ENCODE measurements at regions not wholly inside any gene's neighbourhood (a gene's known extent, or its start where the extent isn't known, plus 50 kb on each side); places are given as distances from the start of the nearest gene placed in this dataset.

GRCh38 chr10:78401624-78402367 is 368.1 kb downstream of the RPS24 start:
- no peak for DNase-seq

GRCh38 chr10:78402591-78402990 is 368.9 kb downstream of the RPS24 start:
- no peak for DNase-seq

- DNase-seq = no peak
Observed at GRCh38 chr10:78403781-78404180, 370.1 kb downstream of the RPS24 start.

- no peak for DNase-seq
Observed at GRCh38 chr10:78404296-78404695, 370.6 kb downstream of the RPS24 start.

GRCh38 chr10:78405231-78405630 is 371.6 kb downstream of the RPS24 start:
- no peak for DNase-seq

GRCh38 chr10:78405736-78406135 is 372.1 kb downstream of the RPS24 start:
- no peak for DNase-seq

GRCh38 chr10:78406648-78407008 is 373.0 kb downstream of the RPS24 start:
- no peak for DNase-seq

GRCh38 chr10:78407009-78407711 is 373.5 kb downstream of the RPS24 start:
- DNase-seq = peak; percentile 56

- no peak for DNase-seq
Observed at GRCh38 chr10:78407966-78408365, 374.3 kb downstream of the RPS24 start.

- no peak for DNase-seq
Observed at GRCh38 chr10:78408671-78409472, 375.2 kb downstream of the RPS24 start.

GRCh38 chr10:78410046-78410965 is 376.6 kb downstream of the RPS24 start:
- DNase-seq = no peak

- no peak for DNase-seq
Observed at GRCh38 chr10:78411716-78412115, 378.1 kb downstream of the RPS24 start.

GRCh38 chr10:78412605-78413004 is 378.9 kb downstream of the RPS24 start:
- DNase-seq = no peak

GRCh38 chr10:78413076-78414055 is 379.7 kb downstream of the RPS24 start:
- no peak for DNase-seq

GRCh38 chr10:78414380-78414779 is 380.7 kb downstream of the RPS24 start:
- DNase-seq = no peak

GRCh38 chr10:78415111-78415510 is 381.4 kb downstream of the RPS24 start:
- no peak for DNase-seq

GRCh38 chr10:78416031-78417011 is 382.7 kb downstream of the RPS24 start:
- no peak for DNase-seq

GRCh38 chr10:78417425-78418370 is 384.0 kb downstream of the RPS24 start:
- DNase-seq = no peak

All from activated T-cell treated with anti-CD3 and anti-CD28 coated beads for 4 hours (primary cell).